Esophagus squamous epithelium (tissue), 4 donors: ENCODE measurements at regions not wholly inside any gene's neighbourhood (a gene's known extent, or its start where the extent isn't known, plus 50 kb on each side); places are given as distances from the start of the nearest gene placed in this dataset.

Experiments
- CTCF ChIP-seq, 6 experiments: fragments of 450-650 bp in 4 of 6; fragments of 200-600 bp in 2 of 6; sonication (generic) in 2 of 6; IDR thresholded peaks; one replicate each; pipeline ENCODE4 v1.5.1; 2016 to 2019; ENCODE audit warnings: antibody characterized with exemption in 6 of 6, mild to moderate bottlenecking in 4 of 6, moderate library complexity in 4 of 6
- POLR2A ChIP-seq, 4 donors: fragments of 450-650 bp; IDR thresholded peaks; one replicate each; pipeline ENCODE4 v1.6.1; 2017; ENCODE audit warnings: antibody characterized with exemption in 4 of 4, mild to moderate bottlenecking in 4 of 4, moderate library complexity in 3 of 4

GRCh38 chr22:25351631-25352293 lies 132.3 kb downstream of the CRYBB2 start:
- TF ChIP-seq CTCF (IDR thresholded peaks at IDR 0.05) (no peak), POLR2A (IDR thresholded peaks at IDR 0.05) (no peak)
